ENCODE measurements at regions not wholly inside any gene's neighbourhood (a gene's known extent, or its start where the extent isn't known, plus 50 kb on each side); places are given as distances from the start of the nearest gene placed in this dataset.

DNA sequence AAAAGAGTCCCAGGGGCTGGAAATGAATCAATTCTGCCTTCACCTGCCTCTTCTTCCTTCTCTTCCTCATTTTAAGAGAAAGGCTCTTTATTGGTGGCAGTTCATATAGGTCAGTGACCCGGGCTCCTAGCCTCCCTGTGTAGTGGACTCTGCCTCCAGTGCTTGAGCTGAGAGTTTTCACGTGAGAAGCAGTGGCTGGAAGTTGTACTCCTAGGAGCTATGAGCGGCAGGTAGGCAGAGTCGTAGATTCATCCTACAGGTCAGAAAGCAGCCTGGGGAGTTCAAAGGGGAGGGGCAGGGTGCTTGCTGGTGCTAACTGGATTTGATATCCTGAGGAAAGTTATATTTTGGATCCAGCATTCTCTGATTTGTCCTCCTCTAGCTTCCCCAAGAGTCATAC is 101.1 kb downstream of the RPLP1 start:
- H3K4me3 Mint-ChIP-seq: no peak overlapping the region
- no peak for DNase-seq (ENCODE audit: low read depth, low spot score)
- TF ChIP-seq CTCF (conservative IDR thresholded peaks at IDR 0.05): no peak
- H3K4me1 Mint-ChIP-seq: peaks cover 9% of the 10 kb centered on the region
- no peak overlapping the region for H3K27ac Mint-ChIP-seq (ENCODE audit: unreplicated experiment)
- peaks cover 5% of the 10 kb centered on the region for H3K36me3 Mint-ChIP-seq (ENCODE audit: low read depth)
- peaks cover 8% of the 10 kb centered on the region for H3K27me3 Mint-ChIP-seq (ENCODE audit: low read depth)
- H3K9me3 Mint-ChIP-seq: peaks cover 5% of the 10 kb centered on the region

DNA sequence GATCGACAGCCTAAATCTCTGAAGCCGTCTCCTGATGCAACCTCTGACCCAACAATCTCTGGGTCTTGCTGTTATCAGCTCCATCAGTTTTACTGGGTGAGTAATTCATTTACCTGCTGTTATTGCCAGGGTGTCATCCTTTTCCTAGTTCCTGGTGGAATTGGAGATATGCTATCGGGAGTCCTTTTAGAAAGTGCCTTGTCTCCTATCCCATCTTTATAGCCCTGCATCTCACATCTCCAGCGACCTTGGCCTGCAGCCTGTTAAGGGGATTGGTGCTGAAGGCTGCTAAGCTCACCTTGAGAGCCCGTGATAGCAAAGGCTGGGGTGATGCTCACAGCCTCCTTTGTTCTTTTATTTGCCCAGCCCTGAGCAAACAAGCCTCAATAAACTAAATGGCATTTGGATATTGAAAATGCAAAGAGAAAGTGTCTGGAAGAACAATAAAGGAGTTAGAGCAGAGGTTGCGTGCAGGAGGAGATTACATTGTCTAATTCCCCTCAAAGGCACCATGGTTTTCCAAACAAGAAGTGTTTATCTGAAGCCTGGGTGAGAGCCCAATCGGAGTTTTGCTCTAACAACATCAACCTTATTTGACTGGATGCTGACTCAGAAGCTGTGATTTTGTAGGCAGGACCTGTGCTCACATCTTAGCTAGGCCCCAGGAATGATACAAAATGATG is 101.8 kb downstream of the RPLP1 start:
- H3K27ac Mint-ChIP-seq (ENCODE audit: unreplicated experiment): no peak overlapping the region
- no peak for DNase-seq (ENCODE audit: low read depth, low spot score)
- H3K9me3 Mint-ChIP-seq: peaks cover 5% of the 10 kb centered on the region
- H3K27me3 Mint-ChIP-seq (ENCODE audit: low read depth): peaks cover 6% of the 10 kb centered on the region
- TF ChIP-seq CTCF (conservative IDR thresholded peaks at IDR 0.05): no peak
- H3K4me1 Mint-ChIP-seq: peaks cover 9% of the 10 kb centered on the region
- peaks cover 5% of the 10 kb centered on the region for H3K36me3 Mint-ChIP-seq (ENCODE audit: low read depth)
- H3K4me3 Mint-ChIP-seq: no peak overlapping the region

- TF ChIP-seq CTCF (conservative IDR thresholded peaks at IDR 0.05): no peak
- Mint-ChIP-seq H3K4me1 (peaks cover 9% of the 10 kb centered on the region), H3K9me3 (peaks cover 5% of the 10 kb centered on the region), H3K4me3 (no peak overlapping the region), H3K27ac (ENCODE audit: unreplicated experiment) (no peak overlapping the region), H3K27me3 (ENCODE audit: low read depth) (peaks cover under 1% of the 10 kb centered on the region), H3K36me3 (ENCODE audit: low read depth) (peaks cover 5% of the 10 kb centered on the region)
- DNase-seq (ENCODE audit: low read depth, low spot score): no peak
These were observed 102.5 kb downstream of the RPLP1 start for GRCh38 chr15:69555080-69555479.

DNA sequence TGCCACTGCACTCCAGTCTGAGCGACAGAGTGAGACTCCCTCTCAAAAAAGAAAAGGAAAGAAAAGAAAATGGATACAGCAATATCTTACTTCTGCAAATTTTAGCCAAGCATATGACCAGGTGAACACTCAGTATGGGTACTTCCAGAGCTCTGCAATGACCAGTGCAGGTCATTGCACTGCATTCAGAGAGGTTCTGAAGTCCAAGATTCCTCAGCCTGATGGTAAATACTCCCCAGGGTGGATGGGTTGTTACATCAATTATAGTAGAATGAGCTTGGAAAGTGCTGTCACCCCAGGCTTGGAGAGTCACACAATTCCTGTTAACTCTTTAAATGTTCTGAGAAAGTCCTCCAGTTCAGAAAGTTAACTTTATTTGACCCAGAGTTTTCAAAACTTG is 103.7 kb downstream of the RPLP1 start:
- Mint-ChIP-seq H3K9me3 (peaks cover 4% of the 10 kb centered on the region), H3K27me3 (ENCODE audit: low read depth) (no peaks in the 10 kb centered on the region), H3K4me3 (no peak overlapping the region), H3K36me3 (ENCODE audit: low read depth) (peaks cover 2% of the 10 kb centered on the region), H3K27ac (ENCODE audit: unreplicated experiment) (no peak overlapping the region), H3K4me1 (peaks cover 17% of the 10 kb centered on the region)
- no peak for DNase-seq (ENCODE audit: low read depth, low spot score)
- TF ChIP-seq CTCF (conservative IDR thresholded peaks at IDR 0.05): no peak

- Mint-ChIP-seq H3K4me1 (peaks cover 17% of the 10 kb centered on the region), H3K36me3 (ENCODE audit: low read depth) (no peaks in the 10 kb centered on the region), H3K27ac (ENCODE audit: unreplicated experiment) (no peak overlapping the region), H3K9me3 (no peaks in the 10 kb centered on the region), H3K27me3 (ENCODE audit: low read depth) (no peaks in the 10 kb centered on the region), H3K4me3 (no peak overlapping the region)
- no peak for TF ChIP-seq CTCF (conservative IDR thresholded peaks at IDR 0.05)
- no peak for DNase-seq (ENCODE audit: low read depth, low spot score)
These were observed 104.5 kb downstream of the RPLP1 start for GRCh38 chr15:69557020-69557706.
